HUES6 (cell line): ENCODE measurements at regions not wholly inside any gene's neighbourhood (a gene's known extent, or its start where the extent isn't known, plus 50 kb on each side); places are given as distances from the start of the nearest gene placed in this dataset.

Experiments used
- H3K27ac ChIP-seq: 2 replicates; pipeline ENCODE4 v1.7.0; 2013; ENCODE audit warnings: low read depth, mild to moderate bottlenecking, low read length, inconsistent platforms
- H3K27me3 ChIP-seq: 2 replicates; pipeline ENCODE4 v1.6.1; 2013; ENCODE audit warnings: low read length; ENCODE audit not compliant: control insufficient read depth, insufficient read depth
- H3K36me3 ChIP-seq: 2 replicates; pipeline ENCODE4 v1.6.1; 2013; ENCODE audit warnings: low read length; ENCODE audit not compliant: control insufficient read depth, insufficient read depth
- H3K4me1 ChIP-seq: 2 replicates; pipeline ENCODE4 v1.6.1; 2013; ENCODE audit warnings: low read length; ENCODE audit not compliant: control insufficient read depth, insufficient read depth
- H3K4me3 ChIP-seq: 2 replicates; pipeline ENCODE4 v1.5.1; 2013; ENCODE audit warnings: low read depth, low read length
- H3K9ac ChIP-seq: one replicate; pipeline ENCODE4 v1.6.1; 2013; ENCODE audit warnings: mild to moderate bottlenecking, low read length
- H3K9me3 ChIP-seq: 2 replicates; pipeline ENCODE4 v1.6.1; 2013; ENCODE audit warnings: low read depth, low read length; ENCODE audit not compliant: control insufficient read depth, insufficient read depth

- H3K9ac ChIP-seq, result no peak overlapping the region
- no peak overlapping the region for H3K4me3 ChIP-seq
- H3K27ac ChIP-seq, result no peak overlapping the region
- no peaks in the 10 kb centered on the region for H3K9me3 ChIP-seq
- H3K36me3 ChIP-seq, result no peaks in the 10 kb centered on the region
- H3K27me3 ChIP-seq, result no peaks in the 10 kb centered on the region; the same call in 1 of the 2 replicates
- H3K4me1 ChIP-seq, result no peaks in the 10 kb centered on the region
Measured at GRCh38 chr2:239874636-239875356, 150.3 kb downstream of the NDUFA10 start.

GRCh38 chr2:239873656-239874635, 151.2 kb downstream of the NDUFA10 start:
- H3K9me3 ChIP-seq, result no peaks in the 10 kb centered on the region; the same call in 1 of the 2 replicates
- H3K27ac ChIP-seq, result no peak overlapping the region
- no peak overlapping the region for H3K9ac ChIP-seq
- no peaks in the 10 kb centered on the region for H3K36me3 ChIP-seq
- no peaks in the 10 kb centered on the region for H3K4me1 ChIP-seq
- H3K4me3 ChIP-seq, result no peak overlapping the region
- H3K27me3 ChIP-seq, result no peaks in the 10 kb centered on the region; the same call in 1 of the 2 replicates

GRCh38 chr2:239871481-239872435, 153.4 kb downstream of the NDUFA10 start:
- Histone ChIP-seq H3K36me3 (no peaks in the 10 kb centered on the region), H3K27ac (no peak overlapping the region), H3K9ac (no peak overlapping the region), H3K27me3 (no peaks in the 10 kb centered on the region; the same call in 1 of the 2 replicates), H3K9me3 (peaks cover 20% of the 10 kb centered on the region), H3K4me1 (no peaks in the 10 kb centered on the region), H3K4me3 (no peak overlapping the region)

- Histone ChIP-seq H3K27ac (no peak overlapping the region), H3K36me3 (no peaks in the 10 kb centered on the region)
Measured at GRCh38 chr2:239870863-239871262, 154.3 kb downstream of the NDUFA10 start.

GRCh38 chr2:239870276-239870675, 154.9 kb downstream of the NDUFA10 start:
- no peaks in the 10 kb centered on the region for H3K27me3 ChIP-seq
- H3K4me3 ChIP-seq, result no peak overlapping the region
- peaks cover 30% of the 10 kb centered on the region for H3K9me3 ChIP-seq
- H3K36me3 ChIP-seq, result no peaks in the 10 kb centered on the region
- H3K27ac ChIP-seq, result no peak overlapping the region
- H3K9ac ChIP-seq, result no peak overlapping the region
- H3K4me1 ChIP-seq, result no peaks in the 10 kb centered on the region

More at GRCh38 chr2:239870863-239871262, 154.3 kb downstream of the NDUFA10 start:
- Histone ChIP-seq H3K9ac (no peak overlapping the region), H3K27me3 (no peaks in the 10 kb centered on the region), H3K4me3 (no peak overlapping the region), H3K4me1 (no peaks in the 10 kb centered on the region), H3K9me3 (peaks cover 29% of the 10 kb centered on the region)

- Histone ChIP-seq H3K4me1 (no peaks in the 10 kb centered on the region), H3K9ac (no peak overlapping the region), H3K4me3 (no peak overlapping the region), H3K36me3 (no peaks in the 10 kb centered on the region), H3K27me3 (no peaks in the 10 kb centered on the region), H3K9me3 (peaks cover 30% of the 10 kb centered on the region), H3K27ac (no peak overlapping the region)
Measured at GRCh38 chr2:239869272-239870155, 155.6 kb downstream of the NDUFA10 start.

- Histone ChIP-seq H3K36me3 (no peaks in the 10 kb centered on the region), H3K9me3 (peaks cover 30% of the 10 kb centered on the region), H3K4me3 (no peak overlapping the region), H3K4me1 (no peaks in the 10 kb centered on the region), H3K27ac (no peak overlapping the region), H3K9ac (no peak overlapping the region), H3K27me3 (no peaks in the 10 kb centered on the region)
Measured at GRCh38 chr2:239868556-239869181, 156.5 kb downstream of the NDUFA10 start.

- H3K9me3 ChIP-seq, result peaks cover 30% of the 10 kb centered on the region
- no peaks in the 10 kb centered on the region for H3K4me1 ChIP-seq
- no peak overlapping the region for H3K9ac ChIP-seq
- H3K36me3 ChIP-seq, result no peaks in the 10 kb centered on the region
- no peak overlapping the region for H3K27ac ChIP-seq
- H3K27me3 ChIP-seq, result no peaks in the 10 kb centered on the region
- H3K4me3 ChIP-seq, result no peak overlapping the region
Measured at GRCh38 chr2:239866778-239867177, 158.4 kb downstream of the NDUFA10 start.

- peaks cover 30% of the 10 kb centered on the region for H3K9me3 ChIP-seq
- no peaks in the 10 kb centered on the region for H3K36me3 ChIP-seq
- H3K4me3 ChIP-seq, result no peak overlapping the region
- H3K9ac ChIP-seq, result no peak overlapping the region
- H3K27ac ChIP-seq, result no peak overlapping the region
- no peaks in the 10 kb centered on the region for H3K27me3 ChIP-seq
- no peaks in the 10 kb centered on the region for H3K4me1 ChIP-seq
Measured at GRCh38 chr2:239866350-239866749, 158.8 kb downstream of the NDUFA10 start.
